ENCODE measurements at regions not wholly inside any gene's neighbourhood (a gene's known extent, or its start where the extent isn't known, plus 50 kb on each side); places are given as distances from the start of the nearest gene placed in this dataset.

GRCh38 chr12:61095111-61095510, 1165.1 kb upstream of the USP15 start:
- no peaks in the 10 kb centered on the region for H3K36me3 ChIP-seq
- no peaks in the 10 kb centered on the region for H3K27me3 ChIP-seq
- DNase-seq (no peak), ATAC-seq (no peak)
- H3K9me3 ChIP-seq, result no peaks in the 10 kb centered on the region
- TF ChIP-seq CTCF (IDR thresholded peaks at IDR 0.05) (no peak), POLR2A (IDR thresholded peaks at IDR 0.05) (no peak)
- H3K27ac ChIP-seq, result no peak overlapping the region
- no peak overlapping the region for H3K4me3 ChIP-seq
- H3K4me1 ChIP-seq, result no peaks in the 10 kb centered on the region
- intact Hi-C loops (cut with DNase I), result no loop called here
- 40% methylated on average over 2 of the region's 2 CpGs for WGBS (ENCODE audit: insufficient coverage, low coverage, low lambda C conversion rate, missing lambda C conversion rate)

- no peaks in the 10 kb centered on the region for H3K4me1 ChIP-seq
- H3K4me3 ChIP-seq, result no peak overlapping the region
- H3K27me3 ChIP-seq, result no peaks in the 10 kb centered on the region
- no peaks in the 10 kb centered on the region for H3K9me3 ChIP-seq
- no peaks in the 10 kb centered on the region for H3K36me3 ChIP-seq
- no peak for TF ChIP-seq CTCF (IDR thresholded peaks at IDR 0.05)
- TF ChIP-seq POLR2A (IDR thresholded peaks at IDR 0.05), result no peak
- 31% methylated on average over 3 of the region's 7 CpGs for WGBS (ENCODE audit: insufficient coverage, low coverage, low lambda C conversion rate, missing lambda C conversion rate)
- DNase-seq, result no peak
- intact Hi-C loops (cut with DNase I), result no loop called here
- ATAC-seq, result peak in 1 of 4 donors; percentile 14
- H3K27ac ChIP-seq, result no peak overlapping the region
Observed at GRCh38 chr12:61098031-61098580, 1162.1 kb upstream of the USP15 start.

GRCh38 chr12:61107118-61107517, 1153.1 kb upstream of the USP15 start:
- DNase-seq (no peak), ATAC-seq (no peak)
- no peaks in the 10 kb centered on the region for H3K9me3 ChIP-seq
- no peak for TF ChIP-seq POLR2A (IDR thresholded peaks at IDR 0.05)
- TF ChIP-seq CTCF (IDR thresholded peaks at IDR 0.05), result no peak
- no peak overlapping the region for H3K27ac ChIP-seq
- H3K4me3 ChIP-seq, result no peak overlapping the region
- intact Hi-C loops (cut with DNase I), result no loop called here
- H3K36me3 ChIP-seq, result no peaks in the 10 kb centered on the region
- no peaks in the 10 kb centered on the region for H3K27me3 ChIP-seq
- H3K4me1 ChIP-seq, result no peaks in the 10 kb centered on the region

- H3K27ac ChIP-seq, result no peak overlapping the region
- no peaks in the 10 kb centered on the region for H3K36me3 ChIP-seq
- no peak overlapping the region for H3K4me3 ChIP-seq
- ATAC-seq (no peak), DNase-seq (no peak)
- WGBS (ENCODE audit: insufficient coverage, low coverage, low lambda C conversion rate, missing lambda C conversion rate), result 74% methylated on average over 1 of the region's 1 CpG
- no peaks in the 10 kb centered on the region for H3K4me1 ChIP-seq
- H3K9me3 ChIP-seq, result no peaks in the 10 kb centered on the region
- no peaks in the 10 kb centered on the region for H3K27me3 ChIP-seq
- intact Hi-C loops (cut with DNase I), result no loop called here
- TF ChIP-seq POLR2A (IDR thresholded peaks at IDR 0.05) (no peak), CTCF (IDR thresholded peaks at IDR 0.05) (no peak)
Observed at GRCh38 chr12:61111218-61111617, 1149.0 kb upstream of the USP15 start.

All from right lobe of liver (tissue), 6 donors.